Umbilical cord (tissue), 1 donor: ENCODE measurements at regions not wholly inside any gene's neighbourhood (a gene's known extent, or its start where the extent isn't known, plus 50 kb on each side); places are given as distances from the start of the nearest gene placed in this dataset.
A peak's percentile ranks its signal among the peaks of the same experiment; 100 is the strongest.

Experiments
- DNase-seq: peaks from one replicate; pipeline ENCODE4 v3.0.0-alpha.2; 2015; ENCODE audit warnings: low spot score

DNA sequence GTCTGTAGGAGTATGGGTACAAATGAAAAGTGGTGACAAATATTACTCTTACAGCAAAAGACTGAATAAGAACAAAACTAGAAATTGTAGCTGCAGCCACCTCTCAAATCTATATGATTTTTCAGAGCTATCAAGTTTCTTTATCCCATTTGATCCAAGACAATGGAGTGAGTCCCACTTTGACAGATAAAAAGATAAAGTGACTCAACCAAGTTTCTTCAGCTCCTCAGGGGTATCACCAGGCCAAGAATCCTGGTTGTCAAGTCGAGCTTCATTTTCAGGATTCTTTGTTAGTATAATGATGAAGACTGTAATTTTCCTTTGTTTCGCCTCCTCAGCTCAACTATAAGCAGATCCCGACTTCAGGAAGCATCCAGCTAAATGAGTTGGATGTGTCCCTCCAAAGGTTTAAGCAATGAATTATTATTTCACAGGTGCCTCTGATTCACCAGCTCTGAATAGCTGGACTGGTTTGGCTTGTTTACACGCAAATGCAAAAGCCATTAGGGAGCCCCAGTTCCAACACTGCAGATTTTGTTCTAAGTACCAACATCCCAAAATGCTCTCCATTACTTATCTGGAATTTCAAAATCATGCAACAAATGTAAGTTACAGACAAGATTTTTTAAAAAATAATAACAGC, 238.9 kb downstream of the MAFB start:
- DNase-seq: no peak

DNA sequence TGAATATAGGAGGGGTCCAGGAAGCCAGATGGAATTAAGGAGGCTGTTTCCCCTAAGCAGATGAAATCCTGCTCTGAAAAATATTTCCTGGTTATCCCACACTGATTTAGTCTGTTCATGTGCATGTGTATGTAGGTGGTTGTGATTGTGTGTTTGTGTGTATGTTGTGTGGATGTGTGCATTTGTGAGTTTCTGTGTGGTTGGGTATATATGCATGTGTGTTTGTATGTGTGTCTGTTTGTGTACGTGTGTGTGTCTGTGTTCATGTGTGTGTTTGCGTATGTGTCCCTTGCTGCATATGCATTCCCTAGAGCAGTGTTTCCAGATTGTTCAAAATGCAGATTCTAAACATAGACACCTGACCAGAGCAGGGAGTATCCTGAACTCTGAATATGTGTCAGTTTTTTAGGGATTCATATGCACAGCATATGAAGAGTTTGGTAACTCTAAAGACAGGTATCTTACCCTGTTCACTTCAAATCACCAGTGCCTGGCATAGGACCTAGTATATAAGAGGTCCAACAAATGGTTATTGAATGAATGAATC, 239.8 kb downstream of the MAFB start:
- no peak for DNase-seq

DNA sequence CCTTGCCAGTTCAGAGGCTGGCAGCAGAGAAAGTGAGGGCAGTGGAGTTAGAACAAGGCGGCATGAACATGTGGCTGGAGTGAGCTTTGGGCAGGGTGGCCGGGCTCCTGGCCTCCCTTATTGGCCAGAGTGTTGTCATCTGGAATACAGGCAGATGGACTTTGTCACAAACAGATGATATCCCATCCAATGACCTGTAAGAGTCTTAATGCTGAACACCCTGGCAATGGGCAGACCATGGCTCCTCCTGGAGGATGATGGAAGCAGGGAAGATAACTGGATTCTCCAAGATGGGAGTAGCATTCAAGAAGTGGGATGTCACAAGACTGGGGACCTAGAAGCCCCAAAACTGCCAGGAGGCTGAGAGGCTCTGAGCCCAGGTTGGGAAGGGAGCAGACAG, 242.1 kb downstream of the MAFB start:
- no peak for DNase-seq

DNA sequence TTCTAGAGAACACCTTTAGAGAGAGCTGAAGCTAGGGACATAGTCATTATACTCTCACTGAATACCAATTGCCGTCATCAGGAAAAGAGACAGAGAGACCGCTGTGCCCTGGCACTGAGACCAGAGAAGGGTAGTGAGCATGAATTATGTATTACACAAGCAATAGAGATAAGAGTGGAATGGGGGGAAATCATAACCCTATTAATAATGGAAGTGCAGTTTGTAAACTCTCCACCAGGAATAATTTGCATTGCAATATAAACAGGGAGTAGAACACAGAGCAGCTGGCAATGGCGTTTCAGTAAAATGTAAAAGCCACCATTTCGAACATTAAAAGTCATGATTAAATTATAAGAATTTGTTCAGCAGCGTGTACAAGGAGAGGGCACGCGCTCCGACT, 244.5 kb downstream of the MAFB start:
- DNase-seq: no peak

DNA sequence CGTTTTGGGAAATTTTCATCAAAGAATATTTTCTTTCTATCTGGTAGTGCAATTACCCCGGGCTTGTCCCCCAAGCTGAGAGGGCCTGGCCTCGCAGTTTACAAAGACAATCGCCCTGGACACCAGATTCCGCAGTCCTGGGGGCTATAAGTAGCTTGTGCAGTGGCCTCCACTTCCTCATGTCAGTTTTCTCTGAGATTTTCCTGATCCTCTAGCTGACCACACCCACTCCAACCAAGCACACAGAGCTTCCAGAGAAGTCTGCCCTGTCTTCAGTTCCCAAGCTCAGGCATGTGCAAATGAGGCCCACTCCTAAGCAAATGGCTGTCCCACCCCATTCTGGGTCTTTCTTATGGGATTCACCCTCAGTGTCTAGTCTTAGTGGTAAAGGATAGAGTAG, 245.3 kb downstream of the MAFB start:
- DNase-seq: peak; percentile 81

DNA sequence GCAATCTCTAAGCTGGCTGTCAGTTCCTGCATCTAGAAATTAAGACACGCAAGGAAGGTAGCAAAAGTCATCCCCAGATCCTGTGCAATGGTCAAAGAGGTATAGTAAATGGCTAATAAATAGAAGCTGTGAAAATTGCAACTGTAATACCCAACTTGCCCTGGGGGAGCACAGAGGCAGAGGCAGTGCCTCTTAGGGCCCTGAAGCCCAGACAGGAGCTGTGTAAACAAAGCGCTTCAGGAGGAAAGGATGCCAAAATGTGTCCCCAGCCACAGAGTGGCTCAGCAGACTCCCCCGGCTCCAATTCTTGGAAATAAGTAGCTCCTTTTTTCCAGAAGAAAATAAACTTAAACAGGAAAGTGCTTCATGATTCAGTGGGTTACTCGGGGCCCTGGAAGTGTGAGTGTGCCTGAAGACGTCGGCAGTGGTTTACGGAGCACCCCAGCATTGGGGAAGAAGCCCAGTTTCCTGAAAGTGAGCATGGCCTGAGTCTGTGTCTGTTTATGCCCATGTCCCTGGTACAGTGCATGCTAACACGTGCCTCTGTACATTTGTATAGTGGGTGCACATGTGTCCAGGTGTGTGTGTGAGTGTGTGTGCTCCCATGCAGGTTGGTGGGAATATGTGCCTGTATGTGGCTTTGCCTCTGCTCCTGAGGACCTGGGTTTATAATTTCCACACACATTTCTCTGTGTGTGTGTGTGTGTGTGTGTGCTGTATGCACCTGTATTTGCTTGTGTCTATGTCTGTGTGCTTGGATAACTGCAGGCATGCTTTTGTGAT, 246.7 kb downstream of the MAFB start:
- DNase-seq: no peak

DNA sequence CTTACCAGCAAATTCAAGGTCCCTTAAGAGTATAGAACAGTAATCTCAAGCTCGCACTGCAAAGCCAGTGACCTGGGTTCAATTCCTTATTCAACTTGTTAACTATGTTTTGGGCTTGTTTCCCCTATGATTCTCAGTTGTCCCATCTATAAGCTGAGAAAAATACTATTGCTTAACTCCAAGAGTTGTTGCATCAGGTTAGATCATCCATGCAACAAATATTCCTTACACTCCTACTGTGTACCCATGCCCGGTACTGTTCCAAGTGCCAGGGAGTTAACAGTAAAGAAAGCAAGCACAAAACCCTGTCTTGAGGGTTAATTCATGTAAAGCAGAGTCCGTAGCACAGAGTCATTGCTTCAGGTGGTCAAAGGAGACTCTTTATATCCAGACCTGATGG, 247.3 kb downstream of the MAFB start:
- DNase-seq: no peak

DNA sequence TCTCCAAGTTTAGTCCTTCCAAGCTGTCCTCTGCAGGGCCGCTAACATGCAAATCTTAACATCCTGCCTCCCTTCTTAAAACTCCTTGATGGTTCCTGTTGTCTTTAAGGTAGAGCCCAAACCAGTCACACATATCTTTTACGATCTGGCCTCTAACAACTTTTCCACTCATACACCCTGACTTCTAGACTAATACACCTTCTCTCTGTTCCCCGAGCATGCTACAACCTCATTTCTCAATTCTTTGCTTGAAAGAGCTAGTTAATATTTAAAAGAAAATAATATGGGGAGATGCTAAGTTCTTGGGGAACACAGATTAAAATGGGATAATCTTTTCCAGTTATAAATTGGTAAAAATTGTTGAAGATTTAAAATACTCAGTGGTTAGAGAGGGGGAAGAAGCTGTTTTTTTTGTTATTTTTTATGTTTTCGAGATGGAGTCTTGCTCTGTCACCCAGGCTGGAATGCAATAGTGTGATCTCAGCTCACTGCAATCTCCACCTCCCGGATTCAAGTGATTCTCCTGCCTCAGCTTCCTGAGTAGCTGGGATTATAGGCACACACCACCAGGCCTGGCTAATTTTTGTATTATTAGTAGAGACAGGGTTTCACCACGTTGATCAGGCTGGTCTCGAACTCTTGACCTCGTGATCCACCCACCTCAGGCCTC, 250.7 kb downstream of the MAFB start:
- no peak for DNase-seq

DNA sequence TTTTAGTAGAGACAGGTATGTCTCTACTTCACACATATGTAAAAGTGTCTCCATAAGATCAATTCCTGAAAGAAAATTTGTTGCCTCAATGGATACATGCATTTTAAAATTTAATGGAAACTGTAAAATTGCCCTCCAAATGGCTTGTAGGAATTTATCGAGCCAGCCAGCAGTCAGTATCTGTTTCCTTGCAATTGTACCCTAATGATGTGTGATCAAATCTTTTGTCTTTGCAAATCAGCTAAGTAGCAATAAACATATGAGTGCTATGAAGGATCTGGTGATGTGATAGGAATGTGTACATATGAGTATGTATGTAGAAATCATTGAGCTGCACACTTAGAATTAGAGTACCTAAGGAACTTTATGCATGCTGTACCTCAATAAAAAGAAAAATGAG, 253.0 kb downstream of the MAFB start:
- DNase-seq: no peak

DNA sequence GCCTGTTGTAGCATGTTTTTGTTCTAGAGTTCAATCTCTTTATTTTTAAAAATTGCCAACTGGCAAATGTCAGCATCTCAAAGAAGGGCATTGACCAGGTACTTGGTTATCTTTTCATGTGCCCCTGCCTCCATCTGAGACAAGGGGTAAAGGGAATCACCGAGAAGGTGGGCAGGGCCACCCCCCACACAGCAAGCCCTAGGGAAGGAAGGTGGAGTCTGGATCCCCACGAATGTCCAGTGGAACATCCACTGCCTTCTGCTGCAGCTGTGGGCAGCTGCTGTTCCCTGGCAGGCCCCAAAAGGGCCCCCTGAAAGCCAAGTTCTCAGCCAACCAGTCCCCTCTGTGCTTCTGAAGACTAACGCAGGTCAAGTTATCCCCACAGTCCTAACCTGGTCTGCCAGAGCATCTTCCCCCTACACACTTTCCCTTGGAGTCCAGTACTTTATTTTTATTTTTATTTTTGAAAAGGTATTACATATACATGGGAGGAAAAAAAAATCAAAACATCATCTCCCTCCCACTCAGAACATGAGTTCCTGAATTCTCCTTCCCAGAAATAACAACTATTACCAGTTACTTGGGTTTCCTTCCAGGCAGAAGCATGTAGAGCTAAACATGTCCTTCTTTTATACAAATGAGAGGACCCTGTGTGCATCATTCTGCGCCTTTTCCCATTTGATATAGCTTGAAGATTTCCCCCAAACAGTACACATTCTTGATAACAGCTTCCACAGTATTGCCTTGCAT, 253.7 kb downstream of the MAFB start:
- DNase-seq: no peak

DNA sequence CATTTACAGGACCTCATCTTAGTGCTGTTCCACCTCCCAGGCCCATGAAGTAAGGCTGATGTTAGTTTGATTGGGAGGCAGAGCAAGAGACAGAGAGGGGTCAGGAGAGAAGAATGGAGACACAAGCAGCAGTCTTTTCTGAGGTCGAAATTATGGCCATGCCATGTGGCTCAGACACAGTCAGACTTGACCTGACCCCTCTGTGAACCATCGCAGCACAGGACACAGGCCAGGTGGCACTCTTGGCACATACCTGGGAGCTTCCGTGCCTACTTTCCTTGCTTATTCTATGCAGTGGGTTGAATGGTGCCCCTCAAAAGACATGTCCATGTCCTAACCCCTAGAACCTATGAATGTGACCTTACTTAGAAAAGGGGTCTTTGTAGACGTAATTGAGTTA, 254.9 kb downstream of the MAFB start:
- DNase-seq: no peak

DNA sequence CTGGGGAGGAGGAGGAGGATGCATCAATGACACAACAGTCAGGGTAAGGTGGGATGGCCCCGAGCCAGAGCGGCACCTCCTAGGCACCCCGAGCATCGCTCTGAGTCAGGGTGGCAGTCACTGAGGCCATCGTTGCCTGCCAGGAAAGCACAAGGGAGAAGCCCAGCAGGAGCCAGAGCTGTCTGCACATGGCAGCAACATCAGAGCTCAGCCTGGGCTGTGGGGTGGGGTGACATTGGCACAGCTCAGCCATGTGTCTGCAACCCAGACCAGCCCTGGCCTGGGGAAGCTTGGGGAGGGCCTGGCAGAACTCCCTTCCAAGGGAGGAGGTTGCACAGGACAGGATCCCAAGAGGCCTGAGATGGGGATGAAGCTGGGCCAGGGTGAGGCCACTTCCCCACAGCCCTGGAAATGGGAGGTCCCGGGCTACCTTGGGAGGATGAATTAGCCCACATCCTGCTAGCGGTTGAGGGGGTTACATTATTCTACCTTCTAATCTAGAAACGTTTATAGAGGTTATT, 255.6 kb downstream of the MAFB start:
- no peak for DNase-seq

DNA sequence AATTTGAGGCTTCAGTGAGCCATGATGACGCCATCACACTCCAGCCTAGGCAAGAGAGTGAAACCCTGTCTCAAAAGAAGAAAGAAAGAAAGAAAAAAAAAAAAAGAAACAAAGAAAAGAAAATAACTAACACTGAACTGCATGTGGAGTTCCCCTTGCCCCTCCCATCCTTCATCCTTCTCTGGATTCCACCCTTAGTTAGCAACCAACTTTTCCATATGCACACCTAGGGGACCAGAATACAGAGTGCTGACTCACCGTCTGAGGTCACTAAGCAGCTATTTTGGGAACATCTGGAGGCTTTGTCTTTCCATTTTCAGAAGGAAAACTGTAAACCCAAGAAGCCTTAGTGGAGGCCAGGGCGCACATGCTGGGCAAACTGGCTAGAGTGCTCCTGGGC, 257.4 kb downstream of the MAFB start:
- DNase-seq: no peak

DNA sequence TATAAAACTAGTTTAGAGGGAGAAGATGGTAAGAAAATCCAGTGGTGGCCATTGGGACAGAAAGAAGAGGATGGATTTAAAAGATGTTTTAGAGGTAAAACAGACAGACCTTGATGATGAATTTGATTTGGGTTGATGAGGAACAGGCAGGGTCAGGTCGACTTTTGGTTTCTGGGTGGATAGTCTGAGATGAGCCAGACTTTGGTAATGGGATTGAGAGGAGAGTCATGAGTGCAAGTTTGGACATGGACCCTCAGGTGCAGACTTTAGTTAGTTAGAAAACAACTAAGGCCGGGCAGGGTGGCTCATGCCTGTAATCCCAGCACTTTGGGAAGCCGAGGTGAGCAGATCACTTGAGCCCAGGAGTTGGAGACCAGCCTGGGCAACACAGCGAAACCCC, 257.9 kb downstream of the MAFB start:
- no peak for DNase-seq

DNA sequence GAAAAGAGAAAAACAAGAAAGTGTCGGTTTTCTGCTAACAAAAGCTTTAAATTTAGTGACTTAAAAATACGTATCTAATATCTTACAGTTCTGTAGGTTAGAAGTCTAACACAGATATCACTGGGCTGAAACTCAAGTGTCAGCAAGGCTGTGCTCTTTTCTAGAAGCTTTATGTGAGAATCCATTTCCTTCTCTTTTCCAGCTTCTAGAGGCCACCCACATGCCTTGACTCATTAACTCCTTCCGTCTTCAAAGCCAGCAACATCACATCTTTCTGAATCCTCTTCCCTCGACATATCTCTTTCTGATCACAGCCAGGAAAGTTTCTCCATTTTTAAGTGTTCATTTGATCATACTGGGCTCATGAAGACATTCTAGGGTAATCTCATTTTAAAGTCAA, 262.0 kb downstream of the MAFB start:
- no peak for DNase-seq

DNA sequence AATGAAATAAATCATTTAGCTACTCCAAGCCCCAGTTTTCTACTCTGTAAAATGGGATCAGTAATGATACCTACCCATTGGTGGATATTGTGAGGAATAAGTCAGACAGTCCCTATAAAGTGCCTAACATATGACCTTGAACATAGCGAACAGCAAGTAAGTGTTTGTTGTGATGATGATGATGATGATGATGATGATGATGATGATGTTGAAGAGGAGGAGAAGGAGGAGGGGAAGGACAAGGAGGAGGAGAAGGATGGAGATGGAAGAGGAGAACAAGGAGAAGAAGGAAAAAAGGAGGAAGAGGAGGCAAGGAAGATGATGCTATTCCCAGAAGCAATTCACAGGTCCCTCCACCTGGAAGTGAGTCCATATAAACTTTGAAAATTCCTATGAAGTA, 264.3 kb downstream of the MAFB start:
- no peak for DNase-seq

DNA sequence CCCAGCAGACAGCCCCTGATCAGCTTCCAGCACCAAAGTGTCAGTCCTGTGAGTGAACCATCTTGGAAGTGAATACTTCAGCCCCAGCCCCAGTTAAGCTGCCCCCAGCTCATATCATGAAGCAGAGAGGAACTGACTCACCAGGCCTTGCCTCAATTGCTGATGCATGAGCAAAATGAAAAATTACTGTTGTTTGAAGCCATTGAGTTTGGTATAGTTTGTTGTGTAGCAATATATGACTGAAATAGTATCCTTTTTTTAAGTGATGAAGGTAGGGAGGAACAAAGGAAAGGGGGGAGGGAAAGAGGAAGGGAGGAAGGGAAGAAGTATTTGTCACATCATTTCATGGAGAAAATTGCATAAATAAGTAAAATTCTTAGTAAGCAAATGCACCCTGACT, 266.4 kb downstream of the MAFB start:
- DNase-seq: no peak

DNA sequence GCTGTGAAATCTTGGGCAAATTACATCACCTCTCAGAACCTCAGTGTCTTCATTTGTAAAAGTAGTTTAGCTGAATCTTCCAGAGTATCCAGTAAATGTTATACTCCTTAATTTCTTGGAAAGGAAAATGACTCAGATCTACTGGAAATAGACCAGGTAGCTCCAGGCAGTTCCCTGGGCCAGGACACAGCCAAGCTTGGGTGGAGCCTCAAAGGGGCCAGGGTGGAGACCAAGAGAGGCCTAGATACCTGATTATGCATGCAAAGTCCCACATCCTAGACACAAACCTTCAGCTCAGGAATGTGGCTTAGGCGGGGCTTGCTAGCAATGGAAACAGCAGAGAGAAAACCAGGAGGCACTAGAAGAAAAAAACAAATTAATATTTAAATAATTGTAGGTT, 272.8 kb downstream of the MAFB start:
- no peak for DNase-seq

DNA sequence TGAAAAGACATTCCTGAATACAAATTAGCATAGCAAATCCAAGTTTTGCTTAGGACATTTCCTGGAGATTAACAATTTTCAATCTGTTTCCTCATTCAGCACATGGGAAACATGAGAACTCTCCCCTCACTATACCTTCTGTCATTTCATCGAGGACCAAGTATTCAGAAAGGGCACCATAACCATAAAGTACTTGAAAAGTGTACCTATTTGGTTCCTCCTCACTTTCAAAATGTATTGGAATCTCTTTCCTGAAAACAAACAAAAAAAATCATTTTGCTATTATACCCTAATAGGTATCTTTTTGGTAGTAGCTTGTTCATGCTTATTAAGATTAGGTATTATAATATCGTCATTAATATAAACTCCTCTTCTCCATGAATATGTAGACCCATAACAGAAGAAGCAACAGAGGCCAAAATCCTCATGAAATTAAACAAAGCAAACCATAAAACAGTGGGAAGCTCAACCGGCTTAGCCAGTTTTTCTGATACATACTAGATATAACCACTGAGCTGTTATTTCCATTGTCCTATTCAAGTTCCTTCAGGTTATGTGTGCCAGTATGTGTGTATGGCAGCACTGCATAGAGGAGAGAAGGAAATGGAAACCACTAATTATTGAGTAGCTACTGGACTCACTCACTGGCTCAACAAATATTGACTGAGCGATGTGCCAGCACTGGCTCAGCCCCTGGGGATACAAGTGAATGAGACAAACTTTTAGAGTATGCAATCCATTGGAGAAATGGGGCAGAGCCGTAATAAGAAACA, 274.0 kb downstream of the MAFB start:
- DNase-seq: no peak

DNA sequence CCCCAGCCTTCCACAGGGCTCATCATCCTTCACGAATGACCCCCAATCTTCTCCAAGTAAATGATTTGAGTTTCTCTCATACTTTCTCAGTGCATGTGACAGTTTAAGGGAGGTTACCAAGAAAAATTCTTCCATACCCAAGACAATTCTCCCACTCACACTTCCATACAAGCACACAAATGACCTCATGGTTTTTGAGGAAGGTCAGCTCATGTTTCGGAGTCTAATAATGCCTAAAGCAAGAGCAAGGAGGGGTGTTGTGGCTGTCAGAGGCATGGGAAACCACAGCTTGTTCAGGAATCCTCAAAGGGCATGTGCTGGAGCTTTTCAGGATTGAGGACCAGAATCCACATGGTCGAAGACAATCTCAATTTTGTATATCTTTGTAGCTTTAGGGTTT, 279.0 kb downstream of the MAFB start:
- DNase-seq: no peak

DNA sequence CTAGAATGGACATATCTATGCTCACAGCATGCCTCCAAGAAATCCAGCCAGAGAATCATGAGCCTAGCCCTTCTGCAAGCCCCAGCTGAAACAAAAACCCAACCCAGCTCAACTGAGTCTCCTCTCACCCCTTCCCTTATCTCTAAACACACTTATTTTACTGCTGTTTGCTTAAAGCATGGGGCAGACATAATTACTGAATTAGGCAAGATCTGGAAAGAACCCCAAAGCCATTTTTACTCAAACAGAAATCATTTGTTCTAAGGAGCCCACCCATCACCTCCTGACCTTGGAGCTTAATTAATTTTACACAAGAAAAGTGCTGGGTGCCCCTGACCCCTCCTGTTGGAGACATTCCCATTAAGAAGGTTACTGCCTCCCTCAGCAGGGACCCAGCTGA, 291.6 kb downstream of the MAFB start:
- DNase-seq: no peak
